Activated T-helper 1 cell treated with Interleukin-2 at 50 U/mL for 16 hours (primary cell): ENCODE measurements at regions not wholly inside any gene's neighbourhood (a gene's known extent, or its start where the extent isn't known, plus 50 kb on each side); places are given as distances from the start of the nearest gene placed in this dataset.

Experiments used
- DNase-seq: peaks from one replicate; pipeline ENCODE4 v3.0.0-alpha.2; 2020; ENCODE audit warnings: low read depth

DNA sequence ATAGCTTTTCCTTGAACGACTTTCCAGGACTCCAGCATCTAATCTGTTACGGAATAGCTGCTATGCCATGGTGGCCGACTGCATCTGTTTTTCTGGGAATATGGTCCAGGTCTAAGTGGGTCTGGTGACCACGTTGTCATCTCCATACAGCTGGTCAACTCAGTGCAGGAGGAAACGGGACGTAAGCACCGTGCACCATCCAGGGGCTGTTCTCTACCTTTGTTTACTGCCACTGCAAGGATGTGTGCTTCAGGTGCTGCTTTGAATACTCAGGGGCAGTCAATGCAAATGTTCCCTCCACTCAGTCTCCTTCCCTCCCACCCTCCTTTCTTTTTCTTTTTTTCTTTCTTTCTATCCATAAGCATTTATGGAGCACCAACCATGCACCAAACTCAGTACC is 648.2 kb downstream of the VRK1 start:
- DNase-seq = no peak

DNA sequence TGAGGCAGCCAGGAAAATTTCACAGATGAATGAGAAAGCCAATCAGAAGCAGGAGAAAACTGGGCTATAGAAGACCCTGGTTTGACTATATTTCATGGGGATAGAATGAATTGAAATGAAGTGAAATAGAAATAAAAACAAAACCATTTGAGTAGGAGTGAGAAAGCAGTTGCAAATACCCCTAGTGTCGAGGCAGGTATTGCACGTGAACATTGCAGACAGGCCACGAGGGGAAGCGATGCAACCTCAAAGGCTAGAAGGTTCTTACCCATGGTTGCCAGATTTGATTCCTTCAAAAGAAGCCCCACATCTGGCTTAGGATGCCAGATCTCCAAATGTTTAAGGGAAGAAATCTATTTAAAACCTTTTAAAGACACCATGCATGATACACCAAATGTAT is 648.9 kb downstream of the VRK1 start:
- no peak for DNase-seq

DNA sequence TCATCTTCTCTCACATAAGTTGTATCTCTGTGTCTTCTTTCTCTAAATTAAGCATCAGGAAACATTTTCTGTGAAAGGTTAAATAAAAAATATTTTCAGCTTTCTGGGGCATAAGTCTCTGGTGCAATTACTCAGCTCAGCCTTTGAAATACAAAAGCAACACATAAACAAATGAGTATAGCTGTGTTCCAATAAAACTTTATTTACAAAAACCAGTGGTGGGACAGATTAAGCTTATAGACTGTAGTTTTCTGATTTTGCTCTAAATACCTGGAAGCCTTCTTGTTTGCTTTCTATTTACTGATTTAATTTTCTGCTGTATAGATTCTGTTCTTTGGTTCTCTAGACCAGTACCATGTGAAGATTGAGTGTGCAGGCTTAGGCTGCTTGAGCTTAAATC is 655.1 kb downstream of the VRK1 start:
- DNase-seq = no peak

DNA sequence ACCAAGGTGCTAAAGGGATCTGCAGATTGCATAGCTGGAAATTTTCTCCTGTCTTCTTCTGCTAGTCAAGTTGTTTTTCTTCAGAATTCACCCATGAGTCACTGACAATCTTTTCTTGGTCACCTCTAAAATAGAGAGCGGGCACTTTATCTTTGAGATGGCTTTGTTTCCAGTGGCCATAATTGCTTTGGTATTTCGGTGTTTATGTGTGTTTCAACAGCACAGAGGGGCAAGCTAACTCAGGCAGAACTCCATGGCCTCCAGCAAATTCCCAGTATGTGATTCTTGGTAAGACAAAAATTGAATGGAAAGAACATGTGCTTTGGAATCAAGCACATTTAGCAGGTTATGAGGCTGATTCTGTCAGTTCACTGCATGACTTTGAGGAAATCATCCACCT is 656.8 kb downstream of the VRK1 start:
- no peak for DNase-seq

DNA sequence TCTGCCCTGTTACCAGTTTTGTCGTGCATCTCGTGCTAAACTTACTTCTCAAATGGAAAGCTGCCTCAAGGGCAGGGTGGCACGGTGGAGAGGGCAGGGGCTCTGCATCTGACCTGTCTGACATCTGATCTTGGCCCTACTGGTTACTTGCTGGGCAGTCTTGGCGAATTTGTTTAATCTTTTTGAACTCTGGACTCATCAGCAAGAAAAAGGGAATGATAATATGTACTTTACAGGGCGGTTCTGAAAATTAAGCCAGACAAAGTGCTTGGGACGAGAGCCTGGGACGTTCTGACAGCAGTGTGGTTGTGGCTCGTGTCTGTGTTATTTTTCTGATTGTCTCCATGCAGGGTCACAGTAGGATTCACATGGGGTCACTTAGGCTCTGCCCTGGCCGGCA is 659.3 kb downstream of the VRK1 start:
- DNase-seq = no peak

GRCh38 chr14:97456958-97457357 is 659.8 kb downstream of the VRK1 start:
- DNase-seq = peak; percentile 33

DNA sequence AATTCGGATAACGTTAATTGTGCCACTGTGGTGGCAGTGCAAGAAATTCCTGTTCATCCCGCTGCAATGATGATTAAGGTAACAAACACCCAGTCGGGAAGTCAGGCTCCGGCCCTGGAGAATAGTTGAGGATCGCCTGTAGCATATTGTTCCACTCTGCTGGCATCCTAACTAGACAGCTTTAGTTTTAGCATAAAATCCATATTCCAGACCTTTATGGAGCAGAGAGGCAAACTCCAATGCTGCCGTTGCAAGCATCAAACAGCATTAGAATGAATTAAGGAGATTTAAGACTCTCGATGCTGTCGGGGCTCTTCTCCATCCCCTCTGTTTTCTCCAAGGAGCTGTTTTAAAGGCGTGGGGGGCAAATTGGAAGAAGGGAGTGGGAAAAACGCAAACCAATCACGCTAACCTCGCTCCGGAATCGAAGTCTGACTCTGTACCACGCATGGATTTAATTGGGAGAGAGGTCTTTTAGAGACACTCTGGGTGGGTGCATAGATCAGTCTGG is 660.4 kb downstream of the VRK1 start:
- no peak for DNase-seq

- DNase-seq = no peak
These were observed 661.1 kb downstream of the VRK1 start for GRCh38 chr14:97458255-97458654.

DNA sequence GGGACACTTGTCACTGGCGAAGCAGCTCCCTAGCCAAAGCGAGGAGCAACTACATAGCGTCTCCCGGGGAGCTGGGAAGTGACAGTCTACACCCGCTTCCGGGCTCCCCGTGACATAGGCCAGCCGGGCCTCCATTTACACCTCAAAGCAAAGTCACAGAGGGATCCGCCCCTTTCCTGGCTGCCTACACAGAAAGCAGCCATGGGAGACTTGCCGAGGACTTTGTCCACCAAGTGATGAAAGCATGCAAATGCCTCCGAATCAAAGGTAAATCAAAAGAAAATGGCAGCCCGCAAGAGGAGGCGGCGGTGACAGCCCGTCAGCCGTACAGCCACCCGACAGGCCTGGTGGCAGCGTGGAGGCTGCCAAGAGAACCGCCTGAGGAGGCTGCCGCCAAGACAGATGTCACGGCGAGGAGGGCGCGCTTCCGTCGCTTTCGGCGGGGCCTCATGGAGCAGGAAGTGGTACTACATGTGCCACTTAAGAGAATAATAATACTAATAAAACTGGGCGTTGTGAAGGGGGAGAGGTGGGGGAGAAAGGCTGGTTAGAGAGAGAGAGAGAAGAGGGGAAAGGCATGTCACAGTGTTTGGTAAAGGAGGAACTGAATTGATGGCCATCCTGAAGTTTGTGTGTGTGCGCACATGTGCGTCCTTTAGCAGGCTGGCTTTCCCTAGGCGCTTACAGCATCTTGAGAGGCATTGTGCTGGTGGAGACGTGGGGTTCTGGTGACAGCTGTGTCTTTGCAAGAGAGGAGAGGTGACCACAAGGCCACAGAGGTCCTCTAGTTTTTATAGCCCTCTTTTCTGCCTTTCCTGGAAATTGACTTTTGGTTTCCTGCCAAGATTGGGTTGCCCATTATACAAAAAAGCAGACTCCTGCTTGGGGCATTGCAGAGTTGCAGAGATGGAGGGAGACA is 661.7 kb downstream of the VRK1 start:
- DNase-seq = peak; percentile 67

DNA sequence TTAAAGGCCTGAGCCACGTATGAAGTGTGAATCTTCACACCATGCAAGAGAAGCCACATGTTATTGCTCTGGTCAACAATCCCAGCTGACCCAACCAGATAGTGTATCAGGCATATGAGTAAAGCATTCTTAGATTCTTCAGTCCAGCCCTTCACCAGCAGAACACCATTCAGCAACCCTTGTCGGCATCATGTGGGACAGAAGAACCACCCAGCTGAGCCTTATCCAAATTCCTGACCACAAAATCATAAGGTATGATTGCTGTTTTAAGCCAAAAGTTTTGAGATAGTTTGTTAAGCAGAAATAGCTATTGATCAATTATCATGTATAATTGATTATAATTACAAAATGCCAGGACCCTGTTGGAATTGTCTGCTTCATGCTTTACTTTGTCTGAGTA is 664.9 kb downstream of the VRK1 start:
- no peak for DNase-seq

GRCh38 chr14:97468220-97468619 is 671.0 kb downstream of the VRK1 start:
- DNase-seq = no peak

DNA sequence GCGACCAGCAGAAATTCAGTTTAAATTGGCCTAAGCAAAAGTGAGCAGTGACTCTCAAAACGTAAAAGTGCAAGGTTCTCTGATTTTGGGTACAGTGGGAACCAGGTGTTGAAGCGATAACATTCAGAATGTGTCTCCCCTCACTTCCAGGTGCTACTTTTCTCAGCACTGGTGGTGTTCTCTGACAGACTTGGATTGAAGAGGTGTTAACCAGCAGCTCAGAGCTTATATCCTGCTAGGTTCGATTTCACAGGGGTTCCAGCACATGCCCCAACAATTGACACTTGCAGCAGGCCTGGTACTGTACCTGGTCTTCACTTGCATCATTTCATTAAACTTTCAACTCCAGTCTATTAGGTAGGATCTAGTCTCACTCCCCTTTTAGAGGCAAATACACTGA is 680.2 kb downstream of the VRK1 start:
- no peak for DNase-seq

DNA sequence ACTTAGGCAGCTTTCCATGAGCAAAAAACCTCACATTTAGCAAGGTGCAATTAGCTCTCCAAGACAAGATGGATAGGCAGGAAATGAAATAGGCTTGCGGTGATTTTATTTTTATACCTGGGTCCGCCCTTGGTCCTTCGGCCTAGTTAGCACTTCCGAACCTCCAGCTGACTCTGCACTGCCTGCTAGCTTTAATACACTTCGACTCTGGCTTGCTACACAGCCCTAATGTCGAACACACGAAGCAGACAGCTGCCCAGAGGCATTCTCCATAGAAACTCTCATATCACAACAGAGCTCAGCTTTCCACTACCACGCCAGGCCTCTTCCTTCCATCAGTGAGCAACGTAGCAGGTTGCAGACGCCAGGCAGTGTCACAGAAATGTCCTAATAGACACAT is 688.0 kb downstream of the VRK1 start:
- DNase-seq = no peak

DNA sequence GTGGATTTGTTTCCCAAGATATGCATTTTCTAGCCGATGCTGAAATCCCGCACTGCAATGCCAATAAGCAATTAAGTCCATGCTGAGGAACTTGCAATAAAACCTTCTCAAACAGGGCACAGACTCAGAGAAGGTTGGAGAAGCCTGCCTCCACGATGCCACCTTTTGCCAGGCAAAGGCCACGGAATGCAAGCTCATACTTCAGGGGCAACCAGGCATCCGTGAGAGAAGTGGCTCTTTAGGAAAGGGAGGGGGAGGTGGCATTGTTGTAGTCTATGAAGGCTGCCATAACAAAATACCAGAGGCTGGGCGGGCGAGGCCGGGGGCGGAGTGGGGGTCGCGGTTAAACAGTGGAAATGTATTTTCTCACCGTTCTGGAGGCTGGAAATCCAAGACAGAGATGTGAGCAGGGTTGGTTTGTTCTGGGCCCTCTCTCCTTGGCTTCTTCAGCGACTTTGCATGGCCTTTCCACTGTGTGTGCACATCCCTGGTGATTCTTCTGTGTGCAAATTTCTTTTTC is 689.5 kb downstream of the VRK1 start:
- DNase-seq = no peak

GRCh38 chr14:97489750-97490149 is 692.6 kb downstream of the VRK1 start:
- DNase-seq = no peak

DNA sequence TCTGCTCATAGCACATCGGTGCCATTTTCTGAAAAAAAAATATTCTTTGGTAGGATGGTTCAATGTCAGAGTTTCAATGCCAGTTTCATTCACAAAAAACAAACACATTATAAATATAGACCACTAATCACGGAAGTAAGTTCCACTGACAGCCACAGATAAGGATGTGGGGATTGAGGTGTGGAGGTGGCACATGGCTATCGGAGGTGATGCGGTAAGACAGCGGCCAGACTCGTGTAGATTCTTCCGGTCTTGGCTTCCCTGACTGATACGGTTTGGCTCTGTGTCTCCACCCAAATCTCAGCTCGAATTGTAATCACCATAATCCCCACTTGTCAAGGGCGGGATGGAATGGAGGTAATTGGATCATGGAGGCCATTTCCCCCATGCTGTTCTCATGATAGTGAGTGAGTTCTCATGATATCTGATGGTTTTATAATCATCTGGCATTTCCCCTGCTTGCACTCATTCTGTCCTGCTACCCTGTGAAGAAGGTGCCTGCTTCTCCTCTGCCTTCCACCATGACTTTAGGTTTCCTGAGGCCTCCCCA is 693.4 kb downstream of the VRK1 start:
- no peak for DNase-seq

- DNase-seq = no peak
These were observed 694.5 kb downstream of the VRK1 start for GRCh38 chr14:97491697-97492096.

- no peak for DNase-seq
These were observed 702.8 kb downstream of the VRK1 start for GRCh38 chr14:97499790-97500481.

GRCh38 chr14:97506626-97507025 is 709.4 kb downstream of the VRK1 start:
- DNase-seq = no peak

DNA sequence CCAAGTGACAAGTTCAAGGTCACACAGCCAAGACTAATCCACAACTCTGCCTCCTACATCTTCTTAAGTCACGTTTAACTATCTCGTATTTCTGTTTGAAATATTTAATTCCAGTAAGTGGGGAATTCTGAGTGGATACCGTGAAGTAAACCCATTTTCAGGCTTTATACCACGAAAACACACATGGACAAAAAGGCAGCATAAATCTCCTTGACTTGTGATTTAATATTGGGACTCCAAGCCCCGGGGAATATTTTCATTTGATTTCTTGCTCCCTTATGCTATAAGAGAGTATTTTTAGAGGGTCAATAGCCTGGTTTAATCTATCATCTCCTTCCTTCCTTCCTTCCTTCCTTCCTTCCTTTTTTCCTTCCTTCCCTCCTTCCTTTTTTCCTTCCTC is 716.7 kb downstream of the VRK1 start:
- no peak for DNase-seq

GRCh38 chr14:97517566-97518234 is 720.5 kb downstream of the VRK1 start:
- DNase-seq = no peak

GRCh38 chr14:97523936-97524335 is 726.8 kb downstream of the VRK1 start:
- DNase-seq = no peak
